HEK293T (cell line): ENCODE measurements at regions not wholly inside any gene's neighbourhood (a gene's known extent, or its start where the extent isn't known, plus 50 kb on each side); places are given as distances from the start of the nearest gene placed in this dataset.

ENCODE experiments used
- BHLHE40 ChIP-seq: fragments of 450-650 bp; IDR thresholded peaks from 2 replicates; pipeline ENCODE4 v1.6.1; 2016; ENCODE audit warnings: mild to moderate bottlenecking, moderate library complexity, borderline replicate concordance
- HDGF ChIP-seq: fragments of 450-650 bp; IDR thresholded peaks from 2 replicates; pipeline ENCODE4 v1.6.1; 2017; ENCODE audit warnings: antibody characterized with exemption, borderline replicate concordance
- LEF1 ChIP-seq: fragments of 450-650 bp; IDR thresholded peaks from 2 replicates; pipeline ENCODE4 v1.6.1; 2017; ENCODE audit warnings: mild to moderate bottlenecking, borderline replicate concordance
- PKNOX1 ChIP-seq: fragments of 450-650 bp; IDR thresholded peaks from 2 replicates; pipeline ENCODE4 v1.6.1; 2016
- SP1 ChIP-seq: fragments of 450-650 bp; IDR thresholded peaks from 2 replicates; pipeline ENCODE4 v1.6.1; 2017

GRCh38 chr15:98213346-98213979, 253.0 kb downstream of the ARRDC4 start:
- TF ChIP-seq BHLHE40 = no peak
- TF ChIP-seq HDGF = no peak
- no peak for TF ChIP-seq LEF1
- no peak for TF ChIP-seq SP1
- no peak for TF ChIP-seq PKNOX1
